WTC11 (cell line): ENCODE measurements at regions not wholly inside any gene's neighbourhood (a gene's known extent, or its start where the extent isn't known, plus 50 kb on each side); places are given as distances from the start of the nearest gene placed in this dataset.

Source experiments
- CTCF ChIP-seq: fragments of 200-600 bp; IDR thresholded peaks from 2 replicates; pipeline ENCODE4 v1.8.0; 2022; ENCODE audit warnings: antibody characterized with exemption
- FOXP4 ChIP-seq: sonication (generic); formaldehyde crosslinking; IDR thresholded peaks from 2 replicates; pipeline ENCODE4 v1.8.0; 2022; ENCODE audit warnings: mild to moderate bottlenecking, missing genetic modification reagents
- SP1 ChIP-seq: sonication (generic); formaldehyde crosslinking; conservative IDR thresholded peaks from 2 replicates; pipeline ENCODE4 v1.8.1; 2022; ENCODE audit warnings: missing genetic modification reagents

GRCh38 chr12:90548595-90548994 is 406.4 kb downstream of the CCER1 start:
- TF ChIP-seq CTCF = no peak
- TF ChIP-seq SP1 (CRISPR knock-in tag) = no peak
- no peak for TF ChIP-seq FOXP4
